ENCODE measurements at regions not wholly inside any gene's neighbourhood (a gene's known extent, or its start where the extent isn't known, plus 50 kb on each side); places are given as distances from the start of the nearest gene placed in this dataset.
"Not testable (repeated sequence)": the region's sequence is repeated elsewhere in the genome, so short reads cannot be mapped to it uniquely, and the experiment has no call there.

DNA sequence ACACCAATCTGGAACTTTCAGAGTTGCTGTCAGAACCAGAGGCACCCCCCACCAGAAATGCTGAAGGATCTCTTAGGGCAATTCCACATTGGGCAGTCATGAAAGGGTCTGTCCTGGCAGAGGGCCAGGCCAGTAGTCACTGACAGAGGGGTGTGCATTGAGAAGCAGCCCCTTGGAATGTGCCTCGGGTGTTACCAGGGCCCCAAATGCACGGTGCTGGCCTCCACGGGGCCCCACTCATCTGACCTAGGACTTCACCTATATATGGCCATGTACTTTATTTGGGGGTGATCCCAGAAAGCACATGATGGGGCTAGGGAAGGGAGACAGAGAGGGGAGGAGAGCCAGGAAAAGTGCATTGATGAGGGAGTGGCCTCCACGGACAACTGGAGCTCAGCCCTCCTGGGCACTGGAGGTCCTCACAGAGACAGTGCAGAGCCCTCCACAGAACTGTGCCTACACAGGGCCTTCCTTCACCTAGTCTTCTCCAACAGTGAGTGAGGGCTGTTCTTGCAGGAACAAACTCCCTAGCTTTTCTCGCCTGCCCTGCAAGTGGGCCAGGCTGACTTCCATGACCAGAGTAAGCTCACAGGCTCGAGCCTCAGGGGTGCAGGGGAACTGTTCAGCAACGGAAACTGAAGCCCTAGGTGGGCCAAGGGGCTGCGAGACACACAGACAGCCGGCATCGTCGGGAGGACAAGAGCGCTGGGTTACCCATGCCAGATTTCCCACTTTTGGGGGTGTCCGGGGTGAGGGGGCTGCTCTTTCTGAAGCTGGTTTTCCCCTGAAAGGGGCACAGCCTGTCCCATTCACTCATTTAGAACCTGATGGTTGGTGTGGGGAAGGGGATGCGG, 136.2 kb downstream of the HMX1 start:
- DNase-seq (ENCODE audit: low spot score): no peak

DNA sequence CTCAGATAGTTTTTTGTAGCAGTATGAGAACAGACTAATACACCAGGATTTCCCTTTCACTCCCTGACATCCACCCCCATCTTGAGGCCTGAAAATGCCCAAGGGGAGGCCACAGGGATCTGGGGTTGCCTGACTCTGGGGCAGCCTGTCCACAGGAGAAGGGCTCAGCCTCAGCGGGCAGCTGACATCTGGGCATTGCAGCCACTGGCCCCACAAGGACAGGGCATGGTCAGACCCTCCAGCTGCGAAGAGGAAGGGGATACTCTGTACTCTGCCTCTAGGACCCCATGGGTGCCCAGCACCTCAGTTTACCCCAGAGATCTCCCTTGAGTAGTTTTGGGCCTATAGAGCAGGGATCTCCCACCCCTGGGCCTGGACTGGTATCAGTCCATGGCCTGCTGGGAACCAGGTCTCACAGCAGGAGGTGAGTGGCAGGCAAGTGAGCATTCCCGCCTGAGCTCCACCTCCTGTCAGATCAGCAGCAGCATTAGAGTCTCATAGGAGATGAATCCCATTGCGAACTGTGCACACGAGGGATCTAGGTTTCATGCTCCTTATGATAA, 138.9 kb downstream of the HMX1 start:
- no peak for DNase-seq (ENCODE audit: low spot score)

DNA sequence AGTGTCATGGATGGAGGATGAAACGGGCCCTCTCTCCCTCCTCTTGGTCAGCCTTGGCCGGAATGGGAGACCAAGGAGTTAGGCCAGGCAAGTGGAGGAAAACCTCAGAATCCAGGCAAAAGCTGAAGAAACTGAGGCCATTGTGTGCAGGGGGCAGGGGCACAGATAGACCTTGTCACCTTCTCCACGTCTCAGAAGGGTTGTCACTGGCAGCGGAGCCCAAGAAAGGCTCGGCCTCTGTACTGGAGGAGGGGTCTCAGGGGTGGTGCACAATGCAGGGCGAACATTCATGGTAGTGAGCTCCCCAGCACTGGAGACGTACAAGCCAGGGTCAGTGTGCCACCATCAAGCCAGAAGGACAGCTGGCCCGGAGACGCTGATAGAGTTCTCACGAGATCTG, 139.5 kb downstream of the CPZ start:
- no peak for DNase-seq (ENCODE audit: low spot score)

DNA sequence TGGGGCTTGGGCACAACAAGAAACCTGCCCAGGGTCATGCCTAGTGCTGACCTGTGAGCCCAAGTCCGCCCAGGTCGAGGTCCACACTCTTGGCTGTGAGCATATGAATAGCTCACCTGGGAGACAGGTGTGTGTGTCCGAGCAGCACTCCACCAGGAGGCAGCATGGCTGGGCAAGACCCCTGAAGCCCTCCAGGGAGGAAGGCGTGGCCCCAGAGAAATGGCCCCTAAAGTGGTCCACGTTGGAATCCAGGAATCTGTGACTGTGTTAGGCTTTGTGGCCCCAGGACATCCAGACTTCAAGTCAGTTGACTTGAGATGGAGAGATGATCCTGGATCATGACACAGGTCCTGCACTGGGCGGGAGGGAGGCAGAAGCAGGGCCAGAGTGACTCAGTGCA, 138.8 kb downstream of the CPZ start:
- DNase-seq (ENCODE audit: low spot score): no peak

DNA sequence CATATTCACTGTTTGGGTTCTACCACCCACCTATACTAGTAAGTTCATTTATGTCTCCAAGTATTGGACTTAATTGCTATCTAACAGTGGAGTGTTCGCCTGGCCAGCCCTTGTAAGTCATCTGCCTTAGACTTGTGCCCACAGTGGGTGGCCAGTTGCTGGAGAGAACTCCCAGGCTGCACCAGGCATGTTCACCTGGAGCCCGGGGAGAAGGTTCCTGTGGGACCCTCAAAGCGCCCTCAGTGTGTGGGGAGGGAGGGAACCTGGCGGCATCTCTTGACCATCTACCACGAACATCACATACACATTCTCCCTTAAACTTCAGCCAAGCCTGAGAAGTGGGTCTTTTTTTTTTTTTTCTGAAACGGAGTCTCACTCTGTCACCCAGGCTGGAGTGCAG, 138.1 kb downstream of the CPZ start:
- no peak for DNase-seq (ENCODE audit: low spot score)

DNA sequence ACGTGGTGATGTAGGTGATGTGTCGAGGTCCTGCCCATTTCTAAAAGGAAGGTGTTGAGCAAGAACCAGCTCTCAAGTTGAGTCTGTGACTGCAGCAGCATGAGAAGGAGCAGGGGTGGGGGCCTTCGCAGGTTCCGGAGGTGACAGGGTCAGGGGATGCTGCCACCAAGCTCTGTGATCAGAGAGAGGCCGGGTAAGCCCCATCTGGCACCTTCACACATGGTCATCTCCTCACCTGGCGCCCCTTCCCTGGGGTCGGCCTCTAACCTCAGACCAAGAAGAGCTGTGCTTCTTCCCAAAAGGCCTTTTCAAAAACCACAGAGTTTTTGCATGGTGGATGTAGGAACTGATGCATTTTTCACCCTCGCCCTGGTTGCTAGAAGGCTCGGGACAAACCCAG, 137.6 kb downstream of the CPZ start:
- no peak for DNase-seq (ENCODE audit: low spot score)

DNA sequence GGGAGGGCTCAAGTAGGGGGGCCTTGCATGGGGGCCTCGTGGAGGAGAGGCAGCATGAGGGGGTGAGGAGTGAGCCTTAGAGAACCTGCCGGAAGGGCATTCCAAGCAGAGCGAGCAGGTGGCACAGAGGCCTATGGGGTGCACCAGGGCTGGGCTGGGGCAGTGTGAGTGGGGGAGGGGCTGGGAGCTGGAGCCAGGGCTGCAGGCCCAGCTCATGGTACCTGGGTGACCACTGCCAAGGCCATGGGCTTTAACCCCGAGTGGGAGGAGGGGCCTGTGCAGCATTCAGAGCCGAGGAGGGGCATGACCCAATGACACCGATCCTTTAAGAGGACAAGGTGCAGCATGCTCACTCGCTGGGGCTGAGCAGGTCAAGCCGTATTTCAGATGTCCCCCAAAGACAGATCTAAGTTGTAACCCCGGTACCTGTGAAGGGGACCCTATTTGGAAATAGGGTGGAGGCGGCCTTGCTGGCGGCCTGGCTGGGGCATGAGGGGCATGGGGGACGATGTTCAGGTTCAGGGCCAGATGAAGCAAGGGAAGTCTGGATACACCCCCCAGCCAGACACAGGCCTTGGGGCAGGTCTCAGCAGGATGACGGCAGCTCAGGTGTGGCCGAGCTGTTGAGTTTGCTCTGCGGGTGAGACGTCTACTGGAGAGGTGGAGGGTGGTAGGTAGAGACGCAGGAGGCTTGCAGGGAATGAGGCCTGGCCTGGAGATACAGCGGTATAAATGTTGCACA, 137.0 kb downstream of the CPZ start:
- DNase-seq (ENCODE audit: low spot score): no peak

DNA sequence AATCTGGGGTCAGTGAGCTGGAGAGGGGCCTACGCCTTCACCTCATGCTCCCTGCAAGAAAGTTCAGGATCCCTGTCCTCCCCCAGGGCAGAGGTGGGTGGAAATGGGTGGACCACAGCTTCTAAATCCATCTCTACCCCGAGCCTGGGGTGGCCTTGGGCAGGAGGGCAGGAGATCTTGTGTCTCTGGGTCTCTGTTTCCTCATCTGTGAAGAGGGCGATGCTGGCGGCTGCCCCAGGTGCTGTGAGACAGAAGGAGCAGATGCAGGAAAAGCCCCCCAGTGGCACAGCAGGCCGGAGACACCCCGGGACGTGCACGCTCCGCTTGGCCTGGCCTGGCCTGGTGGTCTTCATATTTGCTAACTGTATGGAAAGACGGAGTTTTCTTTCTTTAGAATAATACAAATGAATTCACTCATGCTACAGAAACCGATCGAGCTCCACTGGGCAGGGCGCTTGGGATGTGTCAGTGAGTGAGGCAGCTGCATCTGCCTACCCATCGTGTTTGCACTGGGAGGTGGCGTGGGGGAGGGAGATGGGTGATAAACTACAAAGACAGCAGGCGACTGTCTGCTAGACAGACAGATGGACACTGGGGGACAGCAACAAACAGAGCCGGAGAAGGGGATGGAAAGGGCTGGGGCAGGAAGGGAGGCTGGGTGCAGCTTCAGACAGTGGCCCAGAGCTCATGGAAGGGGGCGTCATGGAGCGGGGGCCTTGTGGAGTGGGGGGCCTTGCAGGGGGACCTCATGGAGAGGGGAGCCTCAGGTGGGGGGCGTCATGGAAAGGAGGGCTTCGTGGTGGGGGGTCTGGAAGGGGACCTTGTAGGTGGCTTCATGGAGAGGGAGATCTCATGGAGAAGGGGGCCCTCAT, 136.2 kb downstream of the CPZ start:
- no peak for DNase-seq (ENCODE audit: low spot score)

DNA sequence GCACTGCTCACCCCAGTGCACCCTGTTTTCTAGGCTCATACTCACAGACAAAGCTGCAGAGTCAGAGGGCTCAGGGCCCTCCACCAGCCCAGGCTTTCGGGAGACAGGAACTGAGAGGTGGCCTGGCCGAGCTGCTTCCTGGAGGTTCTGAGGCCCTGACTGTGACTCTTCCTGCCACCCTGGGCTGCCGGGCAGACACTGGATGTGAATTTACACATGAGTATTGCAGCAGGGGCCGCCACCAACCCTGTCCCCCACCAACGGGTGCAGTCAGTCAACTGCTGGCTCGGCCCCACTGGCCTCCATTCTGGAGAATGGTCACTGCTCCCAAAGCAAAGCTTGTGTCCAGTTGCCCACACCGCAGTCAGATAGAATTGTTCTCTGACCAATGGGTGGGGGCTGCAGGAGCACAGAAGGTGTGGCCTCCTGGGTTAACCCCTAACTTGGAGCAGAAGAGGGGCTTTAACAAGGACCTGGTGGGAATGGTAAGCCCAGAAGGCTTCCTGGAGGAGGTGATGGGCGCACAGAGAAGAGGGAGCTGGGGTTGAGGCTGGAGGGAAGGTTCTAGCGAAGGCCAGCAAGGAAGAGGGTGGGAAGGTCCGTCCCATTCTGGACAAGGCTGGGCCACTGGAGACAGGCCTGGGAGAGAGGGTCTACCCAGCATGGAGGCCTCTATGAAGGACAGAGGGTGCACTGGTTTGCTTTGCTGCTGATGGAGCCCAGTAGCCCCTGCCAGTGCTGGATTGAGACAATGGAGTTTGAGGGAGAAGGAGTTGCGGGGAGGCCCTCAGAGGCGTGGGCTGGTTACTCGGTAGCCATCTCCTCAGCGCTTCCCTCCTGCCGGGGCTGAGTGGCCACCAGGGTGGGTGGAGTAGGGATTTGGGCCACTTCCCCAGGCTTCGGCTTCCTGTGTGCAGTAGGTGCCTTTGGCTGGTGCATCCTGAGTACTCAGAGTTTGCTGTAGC, 135.3 kb downstream of the CPZ start:
- no peak for DNase-seq (ENCODE audit: low spot score)

DNA sequence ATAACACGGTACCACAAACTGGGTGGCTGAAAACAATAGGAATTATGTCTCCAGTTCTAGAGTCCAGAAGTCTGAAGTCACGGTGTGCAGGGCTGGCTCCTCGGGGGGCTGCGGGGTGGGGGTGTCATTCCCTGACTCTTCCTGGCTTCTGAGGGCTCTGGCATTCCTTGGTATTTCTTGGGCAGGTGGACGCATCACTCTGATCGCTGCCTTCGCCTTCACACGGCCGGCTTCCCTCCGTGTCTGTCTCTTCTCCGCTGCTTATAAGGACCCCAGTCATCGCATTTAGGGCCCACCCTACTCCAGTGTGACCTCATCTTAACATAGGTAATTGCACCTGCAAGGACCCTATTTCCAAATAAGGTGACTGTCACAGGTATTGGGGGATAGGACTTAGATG, 134.6 kb downstream of the CPZ start:
- no peak for DNase-seq (ENCODE audit: low spot score)

DNA sequence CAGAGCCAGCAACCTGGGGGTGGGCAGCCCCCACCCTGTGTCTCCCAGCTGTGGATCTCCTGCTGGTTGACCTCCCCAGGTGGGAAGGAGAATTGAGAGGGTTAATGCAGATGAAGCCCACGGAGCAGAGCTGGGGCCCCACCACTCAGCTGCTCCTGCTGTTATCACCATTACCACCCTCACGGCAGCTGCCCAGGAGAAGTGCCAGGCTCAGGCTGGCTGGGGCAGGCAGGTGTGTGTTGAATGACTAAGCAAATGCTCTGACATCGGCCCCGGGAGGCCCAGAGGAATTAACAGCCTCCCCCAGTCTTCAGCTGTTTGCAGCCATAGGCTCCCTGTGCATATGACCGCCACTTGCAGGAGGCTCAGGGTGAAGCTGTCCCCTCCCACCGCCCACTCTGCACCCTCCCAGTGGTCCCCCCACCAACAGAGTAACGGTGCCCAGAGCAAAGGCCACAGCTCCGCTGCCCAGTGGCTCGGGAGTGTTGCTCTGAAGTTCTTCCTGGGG, 133.8 kb downstream of the CPZ start:
- no peak for DNase-seq (ENCODE audit: low spot score)

DNA sequence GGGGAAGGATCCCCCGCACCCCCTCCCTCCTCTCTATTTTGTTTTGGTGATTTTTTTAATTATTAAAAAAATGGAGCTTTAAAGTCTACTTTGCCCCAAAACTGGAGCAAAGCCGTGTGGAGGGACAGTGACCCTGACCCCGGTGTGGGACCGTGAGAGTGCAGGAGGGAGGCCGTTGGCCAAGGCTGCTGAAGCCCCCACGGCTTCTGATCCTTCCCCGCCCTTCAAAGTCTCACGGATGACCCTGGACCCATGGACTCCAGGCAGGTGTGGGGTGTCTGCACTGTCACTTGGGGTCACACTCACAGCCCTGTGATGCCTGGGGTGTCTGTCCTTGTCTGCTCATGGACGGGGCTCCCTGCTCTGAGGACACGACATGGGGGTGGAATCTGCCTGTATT, 133.3 kb downstream of the CPZ start:
- no peak for DNase-seq (ENCODE audit: low spot score)

DNA sequence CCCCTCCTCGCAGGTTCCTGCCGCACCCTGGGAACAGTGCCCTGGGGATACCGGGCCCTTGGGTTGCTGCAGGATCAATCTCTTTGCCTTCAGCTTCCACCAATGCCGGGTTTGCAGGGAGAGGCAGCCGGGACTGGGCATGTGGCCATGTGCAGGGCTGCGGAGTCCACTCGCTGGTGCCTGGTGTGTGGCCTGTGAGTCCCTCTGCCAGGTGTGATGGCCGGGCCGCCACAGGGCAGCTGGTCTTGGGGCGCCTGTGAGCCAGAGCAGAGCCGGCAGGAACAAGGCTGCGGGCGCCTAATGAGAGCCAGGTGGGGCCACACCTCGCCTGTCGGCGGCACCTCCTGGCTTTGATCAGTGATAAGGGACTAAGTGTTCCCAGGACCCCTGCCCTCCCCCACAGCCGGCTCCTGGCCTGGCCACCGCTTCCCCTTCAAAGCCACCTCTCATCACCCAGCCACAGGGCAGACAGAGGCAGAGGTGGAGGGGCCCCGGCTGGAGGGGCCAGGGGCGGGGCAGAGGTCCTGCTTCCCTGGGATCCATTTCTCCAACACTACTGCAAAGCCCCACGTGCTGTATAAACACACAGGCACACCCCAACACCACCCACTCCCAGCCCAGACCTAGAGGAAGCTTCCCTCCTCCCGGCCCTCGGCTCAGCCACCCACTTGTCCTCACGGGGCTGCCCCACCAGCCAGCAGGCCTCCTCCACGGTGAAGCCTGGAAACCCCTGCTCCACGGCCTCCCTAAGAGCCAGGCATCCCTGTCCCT, 132.7 kb downstream of the CPZ start:
- no peak for DNase-seq (ENCODE audit: low spot score)

DNA sequence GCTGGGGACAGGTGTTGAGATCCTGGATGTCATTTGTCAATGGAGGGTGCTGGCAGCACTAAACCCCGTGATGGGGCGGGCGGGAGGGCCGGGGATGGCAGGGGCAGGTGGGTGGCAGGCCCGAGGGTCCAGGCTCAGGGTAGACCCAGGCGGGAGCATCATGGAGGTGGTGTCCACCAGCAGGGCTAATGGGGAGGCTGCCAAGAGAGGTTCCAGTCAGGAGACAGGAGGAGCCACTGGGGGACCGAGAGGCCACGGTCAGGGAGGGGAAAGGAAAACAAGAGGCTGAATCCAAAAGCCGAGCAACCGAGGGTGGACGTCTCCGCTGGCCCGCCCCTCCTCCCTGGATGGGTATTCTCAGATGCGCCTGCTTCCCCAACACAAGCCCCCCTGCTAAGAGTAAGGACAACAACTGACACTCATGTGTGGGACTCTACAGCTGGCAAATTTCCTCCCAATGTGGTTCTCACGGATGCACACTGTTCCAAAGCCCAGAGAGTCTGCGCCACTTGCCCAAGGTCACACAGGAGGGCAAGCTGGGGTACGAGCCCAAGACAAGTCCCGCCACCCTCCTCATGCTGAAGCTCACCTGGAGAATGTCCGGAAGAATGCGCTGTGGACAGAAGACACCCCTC, 132.0 kb downstream of the CPZ start:
- no peak for DNase-seq (ENCODE audit: low spot score)

DNA sequence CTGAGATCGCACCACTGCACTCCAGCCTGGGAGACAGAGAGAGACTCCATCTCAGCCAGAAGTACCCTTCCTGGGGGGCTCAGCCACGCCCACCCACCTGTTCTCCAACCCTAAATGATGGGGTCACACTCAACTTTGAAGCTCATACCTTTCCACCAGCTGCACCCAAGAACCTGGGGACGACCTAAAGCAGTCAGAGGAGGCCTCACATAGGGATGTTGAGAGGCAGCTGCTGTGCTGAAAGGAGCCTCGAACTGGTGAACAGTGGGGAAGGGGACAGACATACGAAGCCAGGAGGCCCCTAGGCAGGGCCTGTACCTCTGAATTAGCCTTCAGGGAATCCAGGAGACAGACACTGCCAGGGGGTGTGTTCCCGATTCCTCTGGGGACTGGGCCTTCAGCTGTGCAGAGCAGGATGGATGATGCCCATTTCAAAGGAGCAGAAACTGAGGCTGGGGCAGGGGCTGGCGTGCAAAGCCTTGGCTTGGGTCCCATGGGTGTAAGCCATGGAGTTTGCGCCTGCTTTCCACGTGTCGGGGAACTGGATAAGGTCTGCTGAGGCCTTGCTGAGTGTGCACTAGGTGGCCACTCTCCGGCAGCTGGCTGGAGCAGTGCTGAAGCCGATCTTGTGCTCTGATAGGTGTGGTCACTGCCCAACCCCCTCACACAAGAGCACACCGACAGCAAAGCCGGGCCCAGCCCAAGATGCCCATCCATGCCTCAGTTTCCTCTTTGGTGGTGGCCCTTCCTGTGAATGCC, 130.8 kb downstream of the CPZ start:
- DNase-seq (ENCODE audit: low spot score): no peak

DNA sequence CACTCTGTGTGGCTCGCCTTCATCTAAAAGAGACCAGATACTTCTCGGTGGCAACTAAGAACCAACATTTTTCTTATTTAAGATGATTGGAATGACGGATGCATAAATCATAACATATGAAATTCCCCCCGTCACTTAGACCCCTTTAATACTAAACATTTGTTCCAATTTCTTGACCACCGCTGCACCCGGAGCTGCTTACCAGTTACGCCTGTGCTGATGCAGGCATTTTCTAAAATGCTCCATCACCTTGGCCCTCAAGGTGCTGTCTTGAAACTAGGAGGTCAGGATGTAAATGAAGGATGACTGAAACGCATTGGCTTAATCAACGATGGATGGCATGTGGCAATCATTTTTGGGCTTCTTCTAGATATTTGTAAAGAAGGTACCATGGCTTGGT, 130.0 kb downstream of the CPZ start:
- no peak for DNase-seq (ENCODE audit: low spot score)

DNA sequence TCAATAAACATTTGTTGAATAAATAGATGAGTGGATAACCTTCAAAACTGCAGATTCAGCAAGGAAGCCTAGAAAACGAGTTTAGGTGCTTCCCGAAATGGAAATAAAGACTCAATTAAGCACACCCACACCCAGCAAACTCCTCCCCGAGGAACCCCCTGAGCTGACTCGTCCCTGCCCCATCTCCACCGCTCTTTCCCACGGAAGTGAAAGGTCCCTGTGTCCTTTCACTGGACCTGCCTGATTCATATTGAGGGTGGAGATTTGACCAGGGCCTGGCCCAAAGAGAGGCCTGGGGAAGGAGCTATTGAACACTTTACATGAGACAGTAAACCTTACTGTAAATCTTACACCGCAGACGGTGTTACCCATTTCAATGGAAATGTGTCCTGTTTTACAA, 129.1 kb downstream of the CPZ start:
- DNase-seq (ENCODE audit: low spot score): no peak

DNA sequence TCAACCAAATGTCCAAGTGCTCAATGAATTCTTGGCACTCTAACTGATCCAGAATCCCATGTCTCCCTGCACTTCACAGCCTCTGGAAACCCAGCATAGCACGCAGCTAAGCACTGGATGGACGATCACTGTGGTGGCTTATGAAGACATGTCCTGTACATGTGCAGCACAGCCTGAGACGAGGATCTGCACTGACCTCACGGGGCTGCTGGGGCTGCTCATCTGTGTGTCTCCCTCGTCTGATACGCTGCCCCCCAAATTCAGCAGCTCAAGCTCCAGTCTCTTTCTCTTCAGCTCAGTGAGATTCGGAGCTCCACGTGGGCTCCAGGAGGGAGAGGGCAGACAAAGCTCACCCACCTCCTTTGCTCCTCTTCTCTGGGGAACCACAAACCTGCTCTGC, 126.9 kb downstream of the CPZ start:
- DNase-seq (ENCODE audit: low spot score): no peak

DNA sequence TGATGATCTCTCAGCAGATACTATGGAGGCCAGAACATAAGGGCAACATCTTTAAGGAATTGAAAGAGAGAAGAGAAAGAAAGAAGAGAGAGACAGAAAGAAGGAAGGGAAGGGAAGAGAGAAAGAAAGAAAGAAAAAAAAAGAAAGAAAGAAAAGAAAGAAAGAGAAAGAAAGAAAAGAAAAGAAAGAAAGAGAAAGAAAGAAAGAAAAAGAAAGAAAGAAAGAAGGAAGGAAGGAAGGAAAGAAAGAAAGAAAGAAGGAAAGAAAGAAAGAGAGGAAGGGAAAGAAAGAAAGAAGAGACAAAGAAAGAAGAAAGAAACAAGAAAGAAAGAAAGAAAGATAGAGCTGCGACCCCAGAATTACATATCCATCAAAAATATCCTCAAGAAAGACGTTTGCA, 124.9 kb downstream of the CPZ start:
- DNase-seq (ENCODE audit: low spot score): not testable (repeated sequence)
